Body of pancreas (tissue), 4 donors: ENCODE measurements at regions not wholly inside any gene's neighbourhood (a gene's known extent, or its start where the extent isn't known, plus 50 kb on each side); places are given as distances from the start of the nearest gene placed in this dataset.

Experiments used
- CTCF ChIP-seq, 7 experiments: fragments of 450-650 bp in 4 of 7; fragments of 200-600 bp in 3 of 7; sonication (generic) in 3 of 7; IDR thresholded peaks; one replicate each; pipeline ENCODE4 v1.5.1; 2016 to 2019; ENCODE audit warnings: antibody characterized with exemption in 7 of 7
- POLR2A ChIP-seq, 3 donors: fragments of 450-650 bp; IDR thresholded peaks; one replicate each; pipeline ENCODE4 v1.6.1; 2016; ENCODE audit warnings: antibody characterized with exemption in 3 of 3, mild to moderate bottlenecking in 2 of 3

GRCh38 chr3:176663387-176663786 lies 533.9 kb downstream of the TBL1XR1 start:
- TF ChIP-seq CTCF (IDR thresholded peaks at IDR 0.05) = no peak
- no peak for TF ChIP-seq POLR2A (IDR thresholded peaks at IDR 0.05)
